ENCODE measurements at regions not wholly inside any gene's neighbourhood (a gene's known extent, or its start where the extent isn't known, plus 50 kb on each side); places are given as distances from the start of the nearest gene placed in this dataset.

DNA sequence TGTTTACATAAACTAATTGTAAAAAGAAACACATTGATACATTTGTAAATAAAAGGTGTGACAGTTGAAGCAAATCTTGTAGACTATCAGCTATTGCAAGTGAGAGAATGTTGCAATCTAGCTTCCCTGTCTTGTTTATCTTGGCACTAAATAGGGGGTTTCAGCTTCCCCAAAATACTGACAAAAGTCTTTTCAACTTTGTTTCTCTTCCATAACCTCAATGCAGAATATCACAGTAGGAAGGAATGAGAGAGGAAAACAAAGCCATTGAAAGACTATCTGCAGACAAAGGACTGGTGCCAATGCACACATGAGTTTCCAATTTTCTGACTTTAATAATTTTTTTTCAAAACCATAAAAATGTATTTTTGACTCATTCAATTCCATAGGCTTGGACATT is 886.2 kb upstream of the MGAT4C start:
- no peak for TF ChIP-seq POLR2A (IDR thresholded peaks at IDR 0.05)
- TF ChIP-seq, protein P1, sequence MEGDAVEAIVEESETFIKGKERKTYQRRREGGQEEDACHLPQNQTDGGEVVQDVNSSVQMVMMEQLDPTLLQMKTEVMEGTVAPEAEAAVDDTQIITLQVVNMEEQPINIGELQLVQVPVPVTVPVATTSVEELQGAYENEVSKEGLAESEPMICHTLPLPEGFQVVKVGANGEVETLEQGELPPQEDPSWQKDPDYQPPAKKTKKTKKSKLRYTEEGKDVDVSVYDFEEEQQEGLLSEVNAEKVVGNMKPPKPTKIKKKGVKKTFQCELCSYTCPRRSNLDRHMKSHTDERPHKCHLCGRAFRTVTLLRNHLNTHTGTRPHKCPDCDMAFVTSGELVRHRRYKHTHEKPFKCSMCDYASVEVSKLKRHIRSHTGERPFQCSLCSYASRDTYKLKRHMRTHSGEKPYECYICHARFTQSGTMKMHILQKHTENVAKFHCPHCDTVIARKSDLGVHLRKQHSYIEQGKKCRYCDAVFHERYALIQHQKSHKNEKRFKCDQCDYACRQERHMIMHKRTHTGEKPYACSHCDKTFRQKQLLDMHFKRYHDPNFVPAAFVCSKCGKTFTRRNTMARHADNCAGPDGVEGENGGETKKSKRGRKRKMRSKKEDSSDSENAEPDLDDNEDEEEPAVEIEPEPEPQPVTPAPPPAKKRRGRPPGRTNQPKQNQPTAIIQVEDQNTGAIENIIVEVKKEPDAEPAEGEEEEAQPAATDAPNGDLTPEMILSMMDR (IDR thresholded peaks at IDR 0.05) = no peak
